ENCODE measurements at regions not wholly inside any gene's neighbourhood (a gene's known extent, or its start where the extent isn't known, plus 50 kb on each side); places are given as distances from the start of the nearest gene placed in this dataset.

DNA sequence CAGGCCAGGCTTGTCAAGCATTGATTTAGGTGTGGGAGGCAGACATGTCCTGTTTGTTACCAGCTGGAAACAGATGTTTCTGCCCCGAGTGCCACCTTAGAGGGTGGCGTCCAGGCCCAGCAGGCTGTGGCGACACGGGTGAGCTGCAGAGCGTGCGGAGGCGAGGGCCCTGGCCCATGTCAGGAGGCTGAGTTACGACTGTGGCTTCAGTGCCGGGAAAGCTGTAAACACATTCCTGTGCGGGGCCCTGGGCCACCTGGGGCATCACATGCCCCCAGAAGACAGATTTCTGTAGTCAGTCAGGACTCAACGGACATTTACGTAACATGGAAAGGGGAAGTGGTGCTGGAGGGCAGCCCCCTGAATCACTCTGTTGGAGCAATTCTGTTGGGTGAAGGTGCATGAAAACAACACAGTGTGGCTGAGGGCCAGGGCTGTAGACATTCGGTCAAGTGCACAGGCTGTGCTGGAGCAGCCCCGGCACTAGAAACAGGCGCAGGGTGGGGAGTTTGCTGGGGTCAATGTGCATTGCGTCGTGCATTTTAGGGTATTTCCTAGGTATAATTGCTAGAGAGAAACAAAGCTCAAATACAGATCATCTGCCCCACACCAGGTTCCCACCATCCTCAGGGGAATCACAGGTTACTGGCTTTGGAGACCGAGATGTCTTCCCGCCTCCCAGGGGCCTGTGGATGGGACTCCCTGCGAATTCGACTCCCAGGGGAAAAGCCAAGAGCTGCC is 291.8 kb downstream of the TMEM121 start:
- no peak for DNase-seq

DNA sequence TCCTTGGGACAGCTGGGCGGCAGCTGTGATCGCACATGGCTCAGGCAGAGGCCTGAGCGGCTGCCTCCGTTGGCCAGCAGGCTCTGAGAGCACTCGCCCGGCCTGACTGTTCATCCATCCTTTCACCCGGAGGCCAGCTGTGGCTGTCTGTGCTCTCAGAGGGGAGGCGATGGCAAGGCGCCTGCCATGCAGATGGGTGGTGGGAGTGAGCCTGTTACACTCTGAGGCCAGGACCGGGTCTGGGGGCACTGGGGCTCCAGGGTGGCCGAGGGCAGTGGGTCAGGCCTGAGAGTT is 292.3 kb downstream of the TMEM121 start:
- no peak for DNase-seq

DNA sequence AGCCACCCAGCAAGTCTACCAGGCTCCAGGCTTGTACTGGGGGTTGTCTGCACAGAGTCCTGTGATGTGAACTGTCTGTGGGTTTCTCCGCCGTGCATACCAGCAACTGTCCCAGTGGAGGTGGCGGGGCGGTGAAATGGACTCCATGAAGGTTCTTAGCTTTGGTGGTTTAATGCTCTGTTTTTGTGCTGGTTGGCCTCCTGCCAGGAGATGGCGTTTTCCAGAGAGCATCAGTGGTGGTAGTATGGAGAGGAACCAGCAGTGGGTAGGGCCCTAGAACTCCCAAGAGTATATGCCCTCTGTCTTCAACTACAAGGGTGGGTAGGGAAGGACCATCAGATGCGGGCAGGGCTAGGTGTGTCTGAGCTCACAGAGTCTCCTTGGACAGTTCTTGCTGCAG is 303.8 kb downstream of the TMEM121 start:
- DNase-seq: no peak

DNA sequence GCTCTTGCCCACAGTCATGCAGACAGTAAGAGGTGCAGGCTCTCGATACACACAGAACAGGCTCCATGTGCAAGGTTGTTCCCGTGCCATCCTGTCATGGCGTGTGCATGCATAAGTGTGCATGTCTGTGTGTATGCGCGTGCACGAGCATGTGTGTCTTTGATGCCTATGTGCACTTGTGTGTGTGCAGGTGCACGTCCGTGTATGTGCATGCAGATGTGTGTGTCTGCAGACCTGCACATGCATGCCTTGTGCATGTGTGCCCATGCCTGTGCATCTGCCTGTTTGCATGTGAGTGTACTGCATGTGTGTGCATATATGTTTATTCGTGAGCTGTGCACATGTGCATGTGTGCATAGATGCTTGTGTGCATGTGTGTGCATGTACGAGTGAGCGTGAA is 309.8 kb downstream of the TMEM121 start:
- DNase-seq: no peak

DNA sequence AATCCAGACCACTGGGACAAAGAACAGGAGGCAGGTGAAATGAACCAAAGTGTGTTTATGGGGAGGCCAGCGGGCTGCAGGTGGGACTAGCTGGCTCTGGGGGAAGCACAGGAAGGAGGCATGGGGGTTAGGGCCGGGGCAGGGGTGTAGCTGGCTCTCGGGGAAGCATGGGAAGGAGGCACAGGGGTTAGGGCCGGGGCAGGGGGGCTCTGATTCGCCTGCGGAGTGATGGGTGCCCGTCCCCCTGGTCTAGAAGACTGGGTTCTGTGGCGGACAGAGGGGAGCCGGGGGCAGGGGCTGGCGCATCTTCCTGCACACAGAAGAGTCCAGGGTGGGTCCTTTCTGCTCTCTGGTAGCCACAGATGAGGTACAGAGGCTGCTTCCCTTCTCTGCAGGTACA is 310.3 kb downstream of the TMEM121 start:
- no peak for DNase-seq

DNA sequence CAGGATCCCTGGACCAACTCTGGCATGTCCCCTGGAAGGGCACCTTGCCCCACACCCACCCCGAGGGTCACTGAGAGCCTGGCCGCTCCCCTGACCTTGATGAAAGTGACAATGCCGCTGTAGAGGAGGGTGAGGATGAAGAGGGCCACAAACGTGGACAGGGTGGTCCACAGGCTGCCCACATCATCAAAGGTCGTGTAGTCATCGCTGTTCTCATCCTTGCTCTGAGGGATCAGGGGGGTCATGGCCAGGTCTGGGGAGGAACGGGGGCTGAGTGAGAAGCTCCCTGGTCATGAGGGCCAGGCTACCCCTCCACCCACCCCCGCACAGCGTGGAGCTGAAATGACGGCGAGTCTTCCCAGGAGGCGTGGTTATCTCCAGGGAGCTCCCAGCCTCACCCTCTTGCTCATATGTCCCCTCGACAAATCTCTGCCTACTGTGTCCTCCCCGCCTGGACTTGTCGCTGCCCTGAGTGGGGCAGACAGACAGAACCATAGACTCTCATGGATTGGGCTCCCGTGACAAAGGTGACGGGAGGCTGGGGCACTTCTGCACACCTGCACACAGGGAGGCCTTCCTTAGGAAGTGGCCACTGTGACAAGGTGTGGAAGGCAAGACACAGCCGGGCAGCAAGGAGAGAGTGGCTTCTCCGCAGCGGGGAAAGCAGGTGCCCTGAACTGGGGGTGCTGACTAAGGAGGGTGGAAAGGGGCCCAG is 311.1 kb downstream of the TMEM121 start:
- DNase-seq: no peak

DNA sequence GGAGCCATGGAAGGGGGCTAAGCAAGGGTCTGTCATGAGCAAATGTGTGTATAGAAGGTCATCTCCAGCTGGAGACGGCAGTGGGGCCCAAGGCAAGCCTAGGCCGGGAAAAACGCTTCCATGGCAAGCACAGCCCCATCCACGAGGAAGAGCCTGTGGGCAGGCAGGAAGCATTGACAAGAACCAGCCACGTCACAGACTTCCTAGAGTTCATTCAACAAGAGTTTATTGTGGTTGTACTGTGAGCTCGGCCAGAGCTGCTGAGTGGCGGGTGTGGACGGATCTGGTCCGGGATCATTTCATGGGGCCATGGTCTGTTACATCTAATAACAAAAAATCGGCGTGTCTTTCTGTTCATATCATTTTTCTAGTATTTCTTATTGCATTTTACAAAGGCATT is 311.7 kb downstream of the TMEM121 start:
- no peak for DNase-seq

DNA sequence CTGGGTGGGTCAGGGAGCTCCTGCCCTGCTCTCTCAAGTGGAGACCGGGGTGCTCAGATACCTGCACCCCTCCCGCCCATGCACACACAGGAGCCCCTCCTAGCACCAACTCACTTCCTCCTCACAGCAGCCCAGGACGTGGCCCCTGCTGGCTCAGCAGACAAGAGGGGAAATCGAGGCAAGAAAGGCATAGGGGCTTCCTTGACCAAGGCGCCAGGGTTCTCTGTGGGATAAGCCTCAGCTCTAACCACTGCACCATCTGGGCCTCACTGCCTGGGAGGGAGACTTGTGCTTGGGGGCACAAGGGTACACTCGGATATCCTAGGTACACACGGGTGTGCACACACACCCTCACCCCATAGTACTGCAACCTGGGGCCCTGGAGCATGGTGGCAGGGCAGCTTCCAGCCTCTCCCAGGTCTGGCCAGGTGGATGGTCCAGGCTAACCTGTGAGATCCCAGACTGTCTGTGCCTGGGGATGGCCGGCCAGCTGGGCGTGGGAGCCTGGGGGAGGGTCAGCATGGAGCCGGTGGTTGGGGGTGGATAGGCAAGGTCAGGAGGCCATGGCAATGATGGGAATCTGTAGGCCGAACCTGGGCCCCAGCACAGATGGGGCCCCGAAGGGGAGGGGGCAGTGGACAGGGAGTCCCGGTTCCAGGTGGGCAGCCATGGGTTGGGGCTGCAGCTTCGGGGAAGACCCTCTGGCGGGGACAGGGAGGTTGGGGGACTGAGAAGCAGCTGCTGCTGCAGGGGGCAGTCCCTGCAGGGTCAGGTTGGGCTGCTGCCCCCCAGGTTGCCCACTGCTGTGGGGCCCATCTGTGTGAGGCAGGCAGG is 312.4 kb downstream of the TMEM121 start:
- DNase-seq: no peak

DNA sequence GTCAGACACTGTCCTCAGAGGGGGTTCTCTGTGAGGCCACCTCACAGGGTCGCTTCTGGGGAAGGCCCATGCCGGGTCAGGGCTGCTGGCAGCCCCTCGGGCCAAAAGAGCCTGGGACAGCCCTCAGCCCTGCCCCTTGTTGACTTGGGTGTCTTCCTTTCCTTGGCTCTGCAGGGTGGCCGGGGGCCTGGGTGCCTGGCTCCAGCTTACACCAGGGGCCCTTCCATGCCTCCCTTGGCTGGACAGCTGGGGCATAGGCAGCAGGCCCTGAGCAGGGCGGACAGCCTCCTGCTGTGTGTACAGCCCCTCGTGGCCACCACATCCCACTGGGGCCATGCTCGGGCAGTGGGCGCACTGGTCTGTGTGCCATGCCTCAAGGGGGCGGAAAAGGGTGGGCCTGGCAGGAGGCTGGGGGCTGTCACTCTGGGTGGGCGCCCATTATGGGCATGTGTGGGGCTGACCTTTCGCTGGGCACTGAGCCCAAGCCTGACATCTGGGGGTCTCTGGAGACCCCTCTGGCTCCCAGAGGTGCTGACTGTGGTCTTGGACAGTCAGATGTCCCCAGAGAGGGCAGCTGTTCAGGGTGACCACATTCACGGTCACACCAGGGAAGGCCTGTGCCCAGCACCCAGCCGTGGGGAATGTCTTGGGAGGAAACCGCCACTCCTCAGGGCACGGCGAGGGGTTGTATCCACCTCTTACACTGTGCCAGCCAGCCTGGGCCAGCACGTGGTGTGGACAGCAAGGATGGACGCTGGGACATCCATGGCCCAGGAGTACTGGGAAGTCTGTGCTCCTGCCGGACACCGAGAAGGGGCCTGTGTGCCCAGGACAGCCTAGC is 313.3 kb downstream of the TMEM121 start:
- DNase-seq: no peak

DNA sequence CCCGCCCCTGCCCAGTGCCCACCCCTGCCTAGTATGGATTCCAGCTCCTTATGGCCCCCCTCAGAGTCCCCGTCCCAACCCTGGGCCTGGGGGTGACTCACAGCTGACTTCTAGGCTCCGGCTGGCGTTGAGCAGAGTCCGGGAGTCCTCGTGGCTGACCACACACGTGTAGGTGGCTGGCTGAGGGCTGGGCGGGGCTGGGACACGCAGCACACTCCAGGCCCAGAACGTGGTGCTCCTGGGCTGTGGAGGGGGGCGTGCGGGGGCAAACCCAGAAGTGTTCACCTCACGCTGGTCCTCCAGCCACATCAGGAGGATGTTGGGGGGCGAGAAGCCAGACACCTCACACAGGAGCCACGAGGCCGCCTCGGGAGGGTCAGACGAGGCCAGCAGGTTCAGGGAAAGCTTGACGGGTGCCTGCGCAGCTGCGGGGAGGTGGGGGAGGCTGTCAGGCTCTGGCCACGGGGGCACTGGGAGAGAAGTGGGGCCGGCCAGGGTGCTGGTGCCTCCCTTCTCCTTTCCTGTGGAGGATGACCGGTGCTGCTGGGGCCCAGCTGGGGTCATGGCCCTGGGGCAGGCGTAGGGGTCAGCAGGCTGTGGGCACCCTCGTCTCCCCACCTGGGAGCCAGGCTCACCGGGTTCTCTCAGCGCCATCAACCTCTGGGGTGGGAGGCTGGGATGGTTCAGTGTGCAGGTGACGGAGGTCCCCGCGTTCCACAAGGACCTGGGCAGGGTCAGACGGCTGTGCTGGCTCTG is 314.1 kb downstream of the TMEM121 start:
- DNase-seq: no peak

DNA sequence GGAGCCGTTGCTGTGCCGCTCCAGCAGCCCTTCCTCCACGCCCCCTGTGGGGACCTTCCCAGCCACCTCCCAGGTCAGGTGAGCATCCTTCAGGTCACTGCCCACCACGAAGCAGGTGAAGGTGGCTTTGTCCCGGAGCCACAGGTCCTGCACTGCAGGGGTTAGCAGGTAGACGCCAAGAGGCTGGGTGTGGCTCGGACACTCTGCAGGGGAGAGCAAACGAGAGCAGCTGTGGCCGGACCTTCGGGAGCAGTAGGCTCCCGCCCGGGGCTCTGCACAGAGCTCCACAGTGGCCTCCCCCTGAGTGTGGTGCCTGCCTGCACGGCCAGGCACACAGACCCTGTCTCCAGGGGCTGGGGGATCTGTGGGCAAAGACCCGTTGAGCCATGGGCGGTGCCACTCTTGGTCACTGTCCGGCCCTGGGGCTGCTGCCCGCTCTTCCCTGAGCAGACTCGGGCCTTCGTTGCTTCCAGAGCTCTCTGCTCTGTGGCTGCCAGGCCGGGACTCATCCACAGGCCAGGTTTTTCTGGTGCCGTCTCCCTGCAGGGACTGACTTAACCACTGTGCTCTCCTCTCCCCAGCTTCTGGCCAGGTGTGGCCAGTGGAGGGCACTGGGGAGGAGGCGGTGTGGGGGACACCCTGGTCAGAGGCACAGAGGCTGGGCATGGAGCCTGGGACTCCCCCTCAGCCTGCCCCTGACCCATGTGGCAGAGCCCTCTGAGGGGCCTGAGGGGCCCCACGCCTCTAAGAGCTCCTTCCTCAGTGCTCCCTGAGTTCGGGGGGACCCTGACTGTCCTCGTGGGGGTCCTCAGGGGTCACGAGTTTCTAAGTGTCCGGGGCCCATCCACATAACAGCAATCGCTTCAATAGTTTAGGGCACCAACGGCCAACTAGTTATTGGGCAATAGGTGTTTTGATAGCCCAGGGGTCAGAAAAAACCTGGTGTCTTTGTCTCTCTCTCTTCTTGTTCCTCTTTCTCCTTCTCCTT is 314.9 kb downstream of the TMEM121 start:
- no peak for DNase-seq

DNA sequence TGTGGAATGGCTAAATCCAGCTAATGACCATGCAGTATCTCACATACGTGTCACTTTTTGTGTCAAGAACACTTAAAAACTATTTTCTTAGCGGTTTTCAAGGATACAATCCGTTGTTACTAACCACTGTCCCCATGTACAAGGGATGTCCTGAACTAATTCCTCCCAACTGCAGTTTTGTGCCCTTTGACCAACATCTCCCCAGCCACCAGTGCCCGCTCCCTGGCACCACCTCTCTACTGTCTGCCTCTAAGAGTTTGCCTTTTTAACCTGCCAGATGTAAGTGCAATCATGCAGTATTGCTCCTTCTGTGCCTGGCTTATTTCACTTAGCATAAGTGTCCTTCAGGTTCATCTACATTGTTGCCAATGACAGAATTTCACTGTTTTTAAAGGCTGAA is 315.7 kb downstream of the TMEM121 start:
- DNase-seq: no peak

DNA sequence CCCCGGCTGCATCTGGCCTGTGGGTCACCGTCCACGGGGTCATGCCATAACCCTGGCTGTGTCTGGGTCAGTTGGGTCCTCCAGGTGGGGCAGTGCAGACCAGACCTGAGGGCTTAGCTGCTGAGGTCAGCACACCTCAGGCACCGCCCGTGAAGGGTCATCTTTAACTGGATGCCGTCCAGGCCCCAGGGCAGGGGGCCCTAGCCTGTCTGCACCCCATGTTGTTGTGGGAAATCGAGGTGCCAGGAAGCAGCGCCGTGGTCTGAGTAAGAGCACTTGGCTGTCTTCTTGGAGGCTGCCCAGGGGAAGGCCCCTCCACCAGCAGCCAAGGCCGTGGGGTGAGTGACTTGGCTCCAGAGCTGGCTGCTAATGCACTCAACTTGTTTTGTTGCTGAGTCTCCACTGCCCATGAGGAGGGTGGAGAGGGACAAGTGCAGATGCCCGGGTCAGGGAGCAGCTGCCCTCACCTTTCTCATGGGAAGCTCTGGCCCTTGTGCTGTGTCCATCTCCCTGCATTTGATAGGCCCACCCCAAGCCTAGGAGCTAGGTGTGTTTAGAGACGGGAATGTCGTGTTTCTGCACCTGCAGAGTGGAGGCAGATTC is 317.2 kb downstream of the TMEM121 start:
- no peak for DNase-seq

DNA sequence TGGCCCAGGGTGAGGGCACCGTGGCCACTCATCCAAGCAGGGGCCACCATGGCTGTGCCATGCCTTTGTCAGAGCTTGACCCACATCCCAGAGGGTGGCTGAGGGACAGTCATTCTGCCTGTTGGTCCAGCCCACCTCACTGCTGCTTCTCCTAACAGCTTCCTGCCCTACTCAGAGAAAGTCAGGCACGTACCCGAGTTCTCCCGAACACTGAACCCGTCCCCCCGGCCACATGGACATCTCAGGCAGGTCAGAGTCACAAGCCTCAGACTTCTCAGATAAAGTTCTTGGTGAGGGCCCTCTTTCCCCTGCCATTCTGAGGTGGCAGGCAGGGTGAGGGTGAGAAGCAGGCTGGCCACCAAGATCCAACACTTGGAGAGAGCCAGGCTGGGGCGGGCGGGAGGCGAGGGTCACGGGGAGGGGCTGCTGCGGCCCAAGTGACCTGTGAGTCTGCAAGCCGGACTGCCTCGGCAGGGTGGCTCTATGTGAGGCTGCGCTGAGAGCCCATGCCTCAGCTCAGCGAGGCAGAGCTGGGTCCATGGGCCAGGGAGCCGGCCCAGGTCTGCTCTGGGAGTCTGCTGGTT is 317.8 kb downstream of the TMEM121 start:
- no peak for DNase-seq

DNA sequence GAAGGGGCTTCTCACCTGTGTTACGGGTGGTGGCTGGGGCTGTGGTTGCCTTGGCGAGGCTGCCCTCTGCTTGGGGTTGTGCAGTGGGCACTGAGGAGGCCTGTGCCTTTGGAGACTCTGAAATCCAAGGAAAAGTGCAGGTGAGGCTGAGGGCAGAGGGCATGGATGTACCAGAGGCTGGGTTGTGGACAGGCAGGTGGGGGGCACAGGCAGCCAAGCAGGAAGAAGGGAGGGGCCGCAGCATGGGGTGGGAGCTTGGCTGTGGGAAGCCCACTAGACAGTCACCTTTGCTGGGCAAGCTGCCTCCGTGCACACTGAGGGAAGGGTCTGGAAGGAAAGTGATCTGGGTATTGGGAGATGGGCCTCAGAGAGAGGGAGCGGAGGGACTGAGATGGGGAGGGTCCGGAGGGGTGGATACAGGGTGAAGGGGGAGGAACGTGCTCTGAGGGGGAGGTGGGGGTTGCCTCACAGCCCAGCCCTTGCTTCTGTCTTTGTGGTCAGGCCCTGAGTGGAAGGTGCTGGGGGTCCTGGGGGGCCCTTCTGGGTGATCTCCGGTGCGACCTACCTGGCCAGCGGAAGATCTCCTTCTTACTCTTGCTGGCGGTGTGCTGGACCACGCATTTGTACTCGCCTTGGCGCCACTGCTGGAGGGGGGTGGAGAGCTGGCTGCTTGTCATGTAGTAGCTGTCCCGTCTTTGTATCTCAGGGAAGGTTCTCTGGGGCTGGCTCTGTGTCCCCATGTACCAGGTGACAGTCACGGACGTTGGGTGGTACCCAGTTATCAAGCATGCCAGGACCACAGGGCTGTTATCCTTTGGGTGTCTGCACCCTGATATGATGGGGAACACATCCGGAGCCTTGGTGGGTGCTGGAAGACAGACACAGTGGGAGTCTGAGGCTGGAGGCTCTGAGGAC is 318.7 kb downstream of the TMEM121 start:
- DNase-seq: no peak

DNA sequence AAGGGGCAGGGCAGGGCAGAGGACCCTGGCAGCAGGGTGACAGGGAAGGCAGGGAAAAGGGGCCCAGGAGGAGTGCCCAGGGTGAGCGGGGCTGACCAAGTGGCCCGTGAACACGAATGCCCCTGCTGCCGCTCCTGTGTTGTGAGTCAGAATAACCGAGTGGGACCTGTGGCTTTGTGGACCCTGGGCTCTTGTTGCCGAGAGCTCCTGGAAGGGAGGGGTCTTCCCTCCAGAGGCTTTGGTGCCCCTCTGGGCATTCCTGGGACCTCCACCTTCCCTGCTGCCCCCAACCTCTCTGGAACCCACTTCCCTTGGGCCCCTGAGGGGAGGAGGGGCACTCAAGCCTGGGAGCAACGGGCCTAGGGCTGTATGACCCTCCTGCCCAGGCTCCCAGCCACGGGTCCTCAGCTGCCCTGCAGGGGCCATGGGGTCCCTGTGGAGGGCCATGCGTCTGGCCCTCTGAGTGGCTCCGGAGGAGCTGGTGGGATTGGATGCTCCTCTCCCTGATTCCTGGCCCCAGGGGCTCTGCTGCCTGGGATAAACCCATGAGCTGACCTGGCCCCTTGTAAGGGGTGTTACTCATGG is 319.4 kb downstream of the TMEM121 start:
- DNase-seq: no peak

DNA sequence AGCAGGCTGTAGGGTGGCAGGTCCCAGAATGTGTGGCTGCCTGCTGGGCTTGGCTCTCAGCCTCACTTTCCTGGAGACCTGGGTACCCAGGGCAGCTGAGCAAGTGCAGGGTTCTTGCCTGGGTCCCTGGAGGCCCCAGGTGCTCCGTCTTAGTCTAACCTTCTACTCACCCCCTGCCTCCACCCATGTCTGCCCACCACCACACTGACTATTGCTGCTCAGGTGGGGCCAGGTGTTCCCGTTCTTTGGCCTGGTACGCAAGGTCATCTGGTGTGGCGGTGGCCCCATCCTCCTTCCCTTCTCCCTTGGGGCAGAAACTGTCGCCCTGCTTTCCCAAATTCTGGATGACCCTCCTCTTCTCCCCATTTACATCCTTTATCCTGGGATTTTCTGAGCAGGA is 319.9 kb downstream of the TMEM121 start:
- no peak for DNase-seq

DNA sequence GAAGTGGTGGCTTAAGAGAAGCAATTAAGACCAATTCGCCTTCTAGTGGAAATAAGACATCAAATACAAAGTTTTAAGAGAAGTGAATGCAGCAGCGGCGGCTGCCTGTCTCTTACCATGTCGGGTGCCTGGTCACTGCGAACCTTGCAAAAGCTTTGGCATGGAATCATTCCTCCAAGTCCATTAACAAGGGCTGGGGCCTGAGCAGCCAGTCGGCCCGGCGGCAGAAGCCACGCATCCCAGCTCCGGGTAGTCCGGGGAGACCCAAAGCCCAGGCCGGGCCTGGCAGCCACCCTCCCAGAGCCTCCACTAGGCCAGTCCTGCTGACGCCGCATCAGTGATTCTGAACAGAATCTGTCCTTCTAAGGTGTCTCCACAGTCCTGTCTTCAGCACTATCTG is 321.0 kb downstream of the TMEM121 start:
- DNase-seq: no peak

DNA sequence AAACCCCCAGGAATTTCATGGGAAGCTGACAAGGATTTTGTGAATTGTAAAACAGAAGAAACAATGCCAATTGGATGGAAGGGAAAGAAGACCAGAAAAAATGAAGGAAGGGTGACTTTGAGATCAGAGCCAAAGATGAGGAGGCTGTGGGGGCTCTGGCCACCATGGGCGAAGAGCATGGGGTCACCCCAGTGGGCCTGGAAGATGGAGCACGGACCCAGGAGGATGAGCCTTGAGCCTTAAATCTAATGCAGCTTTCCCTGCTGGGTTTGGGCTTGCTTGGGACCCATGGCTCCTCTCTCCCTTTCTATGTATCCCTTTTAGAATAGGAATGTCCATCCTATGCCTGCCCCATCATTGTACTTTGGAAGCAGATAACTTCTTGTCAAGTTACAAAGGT is 322.2 kb downstream of the TMEM121 start:
- no peak for DNase-seq
